AG09309 (cell line): ENCODE measurements at regions not wholly inside any gene's neighbourhood (a gene's known extent, or its start where the extent isn't known, plus 50 kb on each side); places are given as distances from the start of the nearest gene placed in this dataset.
A peak's percentile ranks its signal among the peaks of the same experiment; 100 is the strongest.

Source experiments
- DNase-seq: peaks from one replicate; pipeline ENCODE4 v3.0.0-alpha.2; 2010; ENCODE audit warnings: low read depth
- H3K4me3 ChIP-seq: 2 replicates; pipeline ENCODE4 v1.5.1; 2011; ENCODE audit warnings: mild to moderate bottlenecking, low read depth, low read length, moderate library complexity; ENCODE audit not compliant: control insufficient read depth
- TF ChIP-seq, protein P1 (sequence below): IDR thresholded peaks from 2 replicates; pipeline ENCODE4 v1.5.1; 2011; ENCODE audit warnings: mild to moderate bottlenecking, low read depth, low read length, inconsistent platforms; ENCODE audit not compliant: insufficient read depth, control insufficient read depth; ENCODE audit errors: missing control alignments

DNA sequence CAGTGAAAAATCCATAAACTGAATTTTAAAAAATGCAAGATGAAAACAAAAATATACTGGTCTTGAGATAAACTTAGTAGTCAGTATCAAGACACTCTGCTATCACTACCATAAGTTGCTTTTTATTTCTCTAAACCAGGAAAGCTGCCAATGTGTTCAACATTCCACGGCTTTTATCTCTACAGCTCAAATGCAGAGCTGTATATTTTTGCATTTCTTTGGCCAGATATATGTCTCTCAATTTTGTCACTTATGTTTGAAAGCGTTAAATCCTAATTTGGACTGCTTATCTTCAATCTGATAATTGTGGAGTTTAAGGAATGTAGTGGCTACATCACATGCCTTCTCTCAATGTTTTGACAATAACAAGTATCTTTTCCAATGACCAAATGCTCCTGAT lies 609.5 kb downstream of the EPHA4 start:
- TF ChIP-seq, protein P1, sequence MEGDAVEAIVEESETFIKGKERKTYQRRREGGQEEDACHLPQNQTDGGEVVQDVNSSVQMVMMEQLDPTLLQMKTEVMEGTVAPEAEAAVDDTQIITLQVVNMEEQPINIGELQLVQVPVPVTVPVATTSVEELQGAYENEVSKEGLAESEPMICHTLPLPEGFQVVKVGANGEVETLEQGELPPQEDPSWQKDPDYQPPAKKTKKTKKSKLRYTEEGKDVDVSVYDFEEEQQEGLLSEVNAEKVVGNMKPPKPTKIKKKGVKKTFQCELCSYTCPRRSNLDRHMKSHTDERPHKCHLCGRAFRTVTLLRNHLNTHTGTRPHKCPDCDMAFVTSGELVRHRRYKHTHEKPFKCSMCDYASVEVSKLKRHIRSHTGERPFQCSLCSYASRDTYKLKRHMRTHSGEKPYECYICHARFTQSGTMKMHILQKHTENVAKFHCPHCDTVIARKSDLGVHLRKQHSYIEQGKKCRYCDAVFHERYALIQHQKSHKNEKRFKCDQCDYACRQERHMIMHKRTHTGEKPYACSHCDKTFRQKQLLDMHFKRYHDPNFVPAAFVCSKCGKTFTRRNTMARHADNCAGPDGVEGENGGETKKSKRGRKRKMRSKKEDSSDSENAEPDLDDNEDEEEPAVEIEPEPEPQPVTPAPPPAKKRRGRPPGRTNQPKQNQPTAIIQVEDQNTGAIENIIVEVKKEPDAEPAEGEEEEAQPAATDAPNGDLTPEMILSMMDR, result no peak
- no peak for DNase-seq
- no peak overlapping the region for H3K4me3 ChIP-seq

DNA sequence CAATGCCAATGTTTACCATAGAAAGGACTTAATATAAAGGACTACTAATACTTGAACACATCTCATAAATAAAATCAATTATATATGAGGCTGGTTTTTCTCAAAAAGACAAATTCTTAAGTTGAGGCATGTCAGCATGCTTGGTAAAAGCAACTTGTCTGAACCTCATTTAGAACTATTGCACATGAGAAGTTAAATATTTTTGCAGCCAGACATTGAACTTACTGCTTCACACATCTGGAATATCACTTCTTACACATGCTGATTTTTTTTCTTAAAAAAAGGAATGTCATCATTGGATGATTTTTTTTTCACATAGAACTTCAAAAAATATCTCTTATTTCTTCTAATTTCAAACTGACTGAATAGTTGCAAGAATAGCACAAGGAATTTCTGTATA lies 609.0 kb downstream of the EPHA4 start:
- DNase-seq, result no peak
- TF ChIP-seq, protein P1, result no peak
- H3K4me3 ChIP-seq, result no peak overlapping the region

DNA sequence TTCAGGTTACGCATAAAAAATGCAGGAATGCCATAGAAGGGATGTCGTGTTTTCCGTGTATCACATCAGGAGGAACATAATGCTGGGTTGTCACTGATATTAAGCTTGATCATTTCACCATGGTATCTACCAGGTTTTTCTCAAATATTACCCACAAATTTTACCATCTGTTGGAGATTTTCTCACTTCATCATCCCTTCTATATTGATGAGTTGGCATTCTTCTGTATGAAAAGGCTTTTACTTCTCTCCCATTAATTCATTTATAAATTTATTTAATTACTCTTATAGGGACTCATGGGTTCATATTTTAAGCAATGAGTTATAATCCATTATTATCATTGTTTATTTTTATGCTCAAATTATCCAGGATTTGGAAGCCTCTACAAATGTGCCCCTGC lies 608.2 kb downstream of the EPHA4 start:
- DNase-seq, result no peak
- H3K4me3 ChIP-seq, result no peak overlapping the region
- TF ChIP-seq, protein P1, result no peak

DNA sequence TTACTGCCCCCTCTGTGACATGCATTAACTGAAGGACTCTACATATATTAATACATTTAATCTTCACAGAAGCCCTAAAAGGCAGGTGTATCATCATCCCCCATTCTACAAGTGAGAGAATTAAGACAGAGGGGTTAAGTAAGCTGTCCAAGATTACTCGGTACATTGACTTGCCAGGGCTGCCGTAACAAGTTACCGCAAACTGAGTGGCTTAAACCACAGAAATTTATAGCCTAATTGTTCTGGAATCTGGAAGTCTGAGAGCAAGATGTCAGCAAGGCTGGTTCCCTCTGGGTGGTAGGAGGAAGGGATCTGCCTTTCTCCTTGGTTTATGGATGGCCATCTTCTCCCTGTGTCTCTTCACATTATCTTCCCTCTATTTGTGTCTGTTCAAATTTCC lies 605.5 kb downstream of the EPHA4 start:
- H3K4me3 ChIP-seq, result no peak overlapping the region
- TF ChIP-seq, protein P1, result no peak
- peak; percentile 34 for DNase-seq

DNA sequence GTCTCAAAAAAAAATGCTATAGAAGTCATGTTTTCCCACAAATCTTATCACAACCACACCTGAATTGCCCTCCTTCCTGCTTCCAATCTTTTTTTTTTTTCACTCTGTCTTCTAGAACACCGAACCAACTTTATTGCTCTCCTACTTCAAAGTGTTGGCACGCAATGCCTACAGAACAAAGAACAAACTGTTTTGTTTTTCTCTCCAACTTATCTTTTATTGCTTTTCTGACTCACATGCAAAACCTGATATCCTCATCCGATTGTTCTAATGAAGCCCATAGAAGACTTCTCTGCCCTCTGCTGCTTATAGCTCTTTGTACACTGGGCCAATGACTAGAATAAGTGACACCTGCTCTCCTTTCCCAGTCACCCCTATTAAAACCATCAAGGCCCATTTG lies 602.8 kb downstream of the EPHA4 start:
- TF ChIP-seq, protein P1, result no peak
- no peak for DNase-seq
- no peak overlapping the region for H3K4me3 ChIP-seq

DNA sequence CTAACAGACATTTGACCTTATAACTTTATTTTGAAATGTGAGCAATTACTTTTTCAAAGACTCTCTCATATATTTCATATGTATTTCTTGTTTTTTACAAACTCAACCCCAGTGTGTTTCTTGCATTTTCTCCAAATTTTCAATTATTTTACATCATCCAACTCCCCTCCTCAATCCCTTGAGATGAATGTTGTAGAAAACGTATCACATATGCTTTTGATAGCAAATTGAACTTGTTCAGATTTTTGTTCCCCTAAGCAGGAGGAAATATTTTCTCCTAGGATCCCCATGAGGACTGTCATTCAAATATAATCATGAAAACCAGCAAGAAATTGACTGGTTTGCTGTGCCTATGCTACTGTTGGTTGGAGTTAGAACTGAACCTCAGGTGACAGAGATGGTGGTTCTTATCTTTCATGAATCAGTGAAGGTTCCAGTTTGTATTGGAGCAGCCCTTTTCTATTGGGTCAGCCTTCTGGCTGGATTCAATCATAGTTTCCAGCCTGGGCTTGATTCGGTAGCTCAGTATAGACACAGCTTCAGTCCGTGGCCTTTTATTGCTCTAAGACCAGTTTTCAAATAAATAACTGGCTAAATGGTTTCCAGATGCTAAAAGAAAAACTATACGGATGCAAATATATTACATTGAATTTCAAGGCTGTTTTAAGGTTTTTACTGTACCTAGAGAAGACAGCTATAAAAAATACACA lies 591.0 kb downstream of the EPHA4 start:
- DNase-seq, result no peak
- TF ChIP-seq, protein P1, result no peak
- H3K4me3 ChIP-seq, result no peak overlapping the region
